Lower leg skin (tissue), 4 donors: ENCODE measurements at regions not wholly inside any gene's neighbourhood (a gene's known extent, or its start where the extent isn't known, plus 50 kb on each side); places are given as distances from the start of the nearest gene placed in this dataset.

Experiments
- DNase-seq, 2 donors: peaks; one replicate each; pipeline ENCODE4 v3.0.0-alpha.2; 2019; ENCODE audit warnings: low spot score in 2 of 2
- H3K4me3 ChIP-seq: fragments of 200-600 bp; sonication (generic); 2 replicates; pipeline ENCODE4 v1.5.1; 2017; ENCODE audit warnings: mild to moderate bottlenecking, low read depth; ENCODE audit not compliant: poor library complexity, severe bottlenecking
- POLR2A ChIP-seq, 2 donors: fragments of 450-650 bp; IDR thresholded peaks; one replicate each; pipeline ENCODE4 v1.6.1; 2016 to 2017; ENCODE audit warnings: antibody characterized with exemption in 2 of 2, mild to moderate bottlenecking in 1 of 2, moderate library complexity in 1 of 2
- WGBS, 2 donors: methylation state at CpG; one replicate each; pipeline ENCODE4 v1.1.5; 2018; 5-methylcytosine and 5-hydroxymethylcytosine counted together
- intact Hi-C: fragments of 100-400 bp; cut with DNase I; formaldehyde crosslinking; loops from one replicate; pipeline ENCODE4 v1.15.0; 2023; ENCODE audit warnings: low total_unique reads
- TF ChIP-seq, protein P1 (sequence below), 3 donors: fragments of 450-650 bp; IDR thresholded peaks; one replicate each; pipeline ENCODE4 v1.5.1; 2016; ENCODE audit warnings: antibody characterized with exemption in 3 of 3, mild to moderate bottlenecking in 3 of 3, moderate library complexity in 2 of 3

DNA sequence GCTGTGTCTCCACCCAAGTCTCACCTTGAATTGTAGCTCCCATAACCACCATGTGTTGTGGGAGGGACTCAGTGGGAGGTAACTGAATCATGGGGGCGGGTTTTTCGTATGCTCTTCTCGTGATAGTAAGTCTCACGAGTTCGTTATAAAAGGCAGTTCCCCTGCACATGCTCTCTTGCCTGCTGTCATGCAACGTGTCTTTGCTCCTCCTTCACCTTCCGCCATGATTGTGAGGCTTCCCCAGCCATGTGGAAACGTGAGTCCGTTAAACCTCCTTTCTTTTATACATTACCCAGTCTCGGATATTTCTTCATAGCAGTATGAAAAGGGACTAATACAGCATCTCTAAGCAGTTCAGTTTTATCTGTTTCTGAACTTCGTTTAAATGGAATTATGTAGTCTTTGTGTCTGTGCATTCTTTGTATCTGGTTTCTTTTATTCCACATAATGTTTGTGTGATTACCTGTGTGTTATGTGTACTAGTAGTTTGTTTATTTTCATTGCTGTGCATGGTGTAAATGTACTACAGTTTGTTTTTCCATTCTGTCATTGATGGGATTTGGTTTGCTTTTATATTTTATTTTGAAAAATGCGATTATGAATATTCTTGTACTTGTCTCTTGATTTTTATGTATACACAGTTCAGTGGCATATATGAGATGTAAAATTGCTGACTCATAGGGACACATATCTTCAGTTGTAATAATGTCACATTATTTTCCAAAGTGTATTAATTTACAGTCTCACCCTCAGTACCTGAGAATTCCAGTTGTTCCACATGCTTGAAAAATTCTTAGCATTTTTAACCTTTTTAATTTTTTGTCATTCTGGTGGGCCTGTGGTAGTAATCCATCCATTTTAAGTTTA lies 304.9 kb downstream of the GBA3 start:
- intact Hi-C loops = no loop called here
- TF ChIP-seq POLR2A (IDR thresholded peaks at IDR 0.05) = no peak
- TF ChIP-seq, protein P1, sequence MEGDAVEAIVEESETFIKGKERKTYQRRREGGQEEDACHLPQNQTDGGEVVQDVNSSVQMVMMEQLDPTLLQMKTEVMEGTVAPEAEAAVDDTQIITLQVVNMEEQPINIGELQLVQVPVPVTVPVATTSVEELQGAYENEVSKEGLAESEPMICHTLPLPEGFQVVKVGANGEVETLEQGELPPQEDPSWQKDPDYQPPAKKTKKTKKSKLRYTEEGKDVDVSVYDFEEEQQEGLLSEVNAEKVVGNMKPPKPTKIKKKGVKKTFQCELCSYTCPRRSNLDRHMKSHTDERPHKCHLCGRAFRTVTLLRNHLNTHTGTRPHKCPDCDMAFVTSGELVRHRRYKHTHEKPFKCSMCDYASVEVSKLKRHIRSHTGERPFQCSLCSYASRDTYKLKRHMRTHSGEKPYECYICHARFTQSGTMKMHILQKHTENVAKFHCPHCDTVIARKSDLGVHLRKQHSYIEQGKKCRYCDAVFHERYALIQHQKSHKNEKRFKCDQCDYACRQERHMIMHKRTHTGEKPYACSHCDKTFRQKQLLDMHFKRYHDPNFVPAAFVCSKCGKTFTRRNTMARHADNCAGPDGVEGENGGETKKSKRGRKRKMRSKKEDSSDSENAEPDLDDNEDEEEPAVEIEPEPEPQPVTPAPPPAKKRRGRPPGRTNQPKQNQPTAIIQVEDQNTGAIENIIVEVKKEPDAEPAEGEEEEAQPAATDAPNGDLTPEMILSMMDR (IDR thresholded peaks at IDR 0.05) = no peak
- 88 to 89% methylated on average over 12 of the region's 12 CpGs for WGBS, 2 donors
- no peak overlapping the region for H3K4me3 ChIP-seq
- DNase-seq = no peak

DNA sequence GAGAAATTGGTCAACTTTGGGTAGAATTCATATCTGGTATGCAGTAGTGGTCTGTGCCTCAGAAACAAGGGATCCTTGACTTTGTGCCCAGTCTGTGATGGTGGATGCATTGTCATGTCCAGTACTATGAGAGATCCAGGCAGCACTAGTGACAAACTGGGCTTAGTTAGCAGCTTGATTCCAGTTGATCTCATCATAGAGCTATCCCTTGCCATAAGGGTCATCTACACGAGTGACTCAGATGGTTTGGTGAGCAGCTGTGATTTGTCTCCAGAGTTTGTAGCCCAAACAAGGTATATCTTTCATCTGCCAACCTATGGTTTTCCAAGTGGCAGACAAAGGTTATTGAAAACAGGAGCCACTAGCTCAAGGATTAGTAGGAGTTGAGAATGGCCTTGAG lies 298.8 kb downstream of the GBA3 start:
- no peak for DNase-seq
- TF ChIP-seq, protein P1 (IDR thresholded peaks at IDR 0.05) = no peak
- TF ChIP-seq POLR2A (IDR thresholded peaks at IDR 0.05) = no peak
- WGBS, 2 donors = 67 to 82% methylated on average over 1 of the region's 1 CpG
- intact Hi-C loops = no loop called here
- H3K4me3 ChIP-seq = no peak overlapping the region

DNA sequence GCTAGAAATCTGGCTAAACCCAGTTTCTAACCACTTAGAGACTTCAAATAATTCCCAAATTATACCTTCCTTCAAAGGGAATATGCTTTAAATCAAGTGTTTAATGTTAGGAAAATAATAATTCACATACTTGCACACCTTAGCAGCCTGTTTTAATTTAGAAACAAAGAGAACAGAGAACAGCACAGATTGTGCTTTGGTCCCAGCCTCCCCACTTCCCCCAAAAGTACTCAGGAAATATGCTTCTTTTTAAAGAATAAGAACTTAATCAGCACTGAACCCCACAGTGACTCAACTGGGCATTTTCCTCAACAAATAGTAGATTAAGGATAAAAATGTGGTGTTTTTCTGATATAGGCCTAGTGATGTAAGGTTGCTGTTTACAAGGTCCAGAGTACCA lies 295.8 kb downstream of the GBA3 start:
- no peak for TF ChIP-seq POLR2A (IDR thresholded peaks at IDR 0.05)
- TF ChIP-seq, protein P1 (IDR thresholded peaks at IDR 0.05) = no peak
- no peak for DNase-seq
- intact Hi-C loops = no loop called here
- H3K4me3 ChIP-seq = no peak overlapping the region

DNA sequence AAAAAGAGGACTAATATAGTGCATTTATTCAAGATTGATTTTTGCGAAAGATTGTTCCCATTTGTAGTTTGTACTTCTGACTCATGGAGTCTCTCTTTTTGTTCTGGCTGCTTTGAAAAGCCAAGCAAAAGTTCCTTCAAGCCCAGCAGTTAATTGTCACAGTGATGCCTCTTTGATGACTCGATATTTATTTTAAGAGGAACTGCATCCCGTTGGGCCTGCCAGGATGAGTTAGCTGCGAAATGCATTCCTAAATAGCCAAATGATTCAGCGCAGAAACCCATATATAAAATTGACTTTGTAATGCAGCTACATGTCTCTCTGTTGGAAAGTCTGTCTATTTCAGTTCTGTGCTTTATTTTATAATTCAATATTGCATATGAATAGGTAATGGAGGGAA lies 295.1 kb downstream of the GBA3 start:
- TF ChIP-seq, protein P1 (IDR thresholded peaks at IDR 0.05) = no peak
- no peak for TF ChIP-seq POLR2A (IDR thresholded peaks at IDR 0.05)
- DNase-seq = no peak
- H3K4me3 ChIP-seq = no peak overlapping the region
- intact Hi-C loops = no loop called here
- 62 to 66% methylated on average over 5 of the region's 5 CpGs for WGBS, 2 donors

DNA sequence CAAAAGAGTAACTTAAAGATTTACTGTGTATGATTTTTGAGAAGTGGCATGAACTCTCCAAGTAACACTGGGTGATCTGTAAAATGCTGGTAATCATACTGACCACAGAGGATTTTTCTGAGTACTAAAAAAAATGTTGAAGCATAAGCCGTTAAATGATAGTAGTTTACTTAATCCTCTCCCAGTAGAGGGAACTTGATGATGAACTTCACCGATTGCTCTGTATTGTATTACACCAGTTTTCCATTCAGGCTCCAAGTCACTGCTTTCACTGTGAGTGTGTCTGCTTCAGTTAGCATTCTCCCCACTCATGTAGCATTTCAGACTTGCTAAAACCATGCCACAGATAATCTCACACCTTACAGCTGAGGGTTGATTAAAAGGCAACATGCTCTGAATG lies 294.1 kb downstream of the GBA3 start:
- WGBS, 2 donors = 70 to 80% methylated on average over 2 of the region's 2 CpGs
- TF ChIP-seq, protein P1 (IDR thresholded peaks at IDR 0.05) = no peak
- no peak for TF ChIP-seq POLR2A (IDR thresholded peaks at IDR 0.05)
- no peak overlapping the region for H3K4me3 ChIP-seq
- intact Hi-C loops = no loop called here
- DNase-seq = no peak

DNA sequence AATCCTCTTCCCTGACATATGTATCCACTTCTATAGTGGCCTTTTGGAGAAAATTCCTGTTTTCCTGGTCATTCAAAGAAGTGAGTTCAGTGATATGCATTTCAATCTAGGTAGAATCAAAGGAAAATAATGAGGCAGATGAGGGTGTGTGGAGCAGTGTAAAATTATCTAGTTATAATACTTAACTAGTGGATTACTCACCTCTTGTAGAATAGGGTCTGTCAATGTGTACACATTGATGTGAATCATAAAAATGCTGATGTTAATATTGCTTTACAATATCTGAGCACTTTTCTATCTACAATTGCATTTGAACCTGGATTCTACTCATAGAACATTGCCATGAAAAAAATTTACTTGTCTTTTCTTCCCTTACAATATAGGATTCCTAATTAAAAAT lies 293.5 kb downstream of the GBA3 start:
- no peak for DNase-seq
- intact Hi-C loops = no loop called here
- TF ChIP-seq, protein P1 (IDR thresholded peaks at IDR 0.05) = no peak
- TF ChIP-seq POLR2A (IDR thresholded peaks at IDR 0.05) = no peak
- no peak overlapping the region for H3K4me3 ChIP-seq
